ENCODE measurements at regions not wholly inside any gene's neighbourhood (a gene's known extent, or its start where the extent isn't known, plus 50 kb on each side); places are given as distances from the start of the nearest gene placed in this dataset.
A peak's percentile ranks its signal among the peaks of the same experiment; 100 is the strongest.

DNA sequence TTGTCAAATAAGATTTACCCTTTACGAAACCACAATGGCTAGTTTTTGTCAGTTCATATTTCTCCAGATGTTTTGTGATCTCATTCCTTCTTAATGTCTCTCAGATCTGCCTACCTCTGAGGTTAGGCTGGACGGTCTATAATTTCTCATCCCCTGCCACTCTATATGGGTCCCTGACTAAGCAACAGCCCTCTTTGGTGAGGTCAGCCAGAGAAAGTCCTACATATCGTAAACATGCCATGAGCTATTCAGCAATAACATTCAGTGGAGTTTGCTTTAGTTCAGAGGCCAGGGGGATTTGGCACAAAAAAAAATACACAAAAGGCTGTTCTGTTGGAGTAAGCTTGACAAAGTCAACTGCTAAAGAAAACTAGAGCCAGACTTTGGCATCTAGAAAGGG is 192.1 kb upstream of the NCKAP5 start:
- Mint-ChIP-seq H3K27ac (no peak overlapping the region), H3K36me3 (no peaks in the 10 kb centered on the region), H3K4me1 (no peaks in the 10 kb centered on the region), H3K9me3 (no peaks in the 10 kb centered on the region), H3K4me3 (no peak overlapping the region)
- ATAC-seq: no peak
- DNase-seq (ENCODE audit: low spot score in 2 of 2): no peak

DNA sequence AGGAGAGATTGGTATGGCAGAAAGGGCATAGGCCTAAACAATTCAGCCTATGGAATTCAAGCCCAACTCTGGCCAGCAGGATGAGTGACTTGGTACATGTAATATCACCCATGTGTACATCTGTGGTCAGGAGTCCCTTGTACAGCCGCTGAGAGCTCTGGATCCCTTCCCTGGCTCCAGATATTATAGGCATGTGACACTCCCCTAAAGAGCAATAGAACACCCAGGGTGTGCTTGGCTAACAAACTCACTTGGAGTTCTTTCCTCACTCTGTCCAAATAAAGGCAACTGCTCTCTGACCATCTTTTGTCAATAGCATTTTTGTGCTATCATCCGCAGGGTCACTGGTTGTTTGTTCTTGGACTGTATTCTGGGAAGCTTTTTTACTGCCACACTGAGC is 197.4 kb upstream of the NCKAP5 start:
- Mint-ChIP-seq H3K27ac (no peak overlapping the region), H3K36me3 (no peaks in the 10 kb centered on the region), H3K4me1 (no peaks in the 10 kb centered on the region), H3K4me3 (no peak overlapping the region), H3K9me3 (peaks cover 5% of the 10 kb centered on the region)
- ATAC-seq (no peak), DNase-seq (ENCODE audit: low spot score in 2 of 2) (no peak)

- Mint-ChIP-seq H3K36me3 (no peaks in the 10 kb centered on the region), H3K4me1 (no peaks in the 10 kb centered on the region), H3K4me3 (no peak overlapping the region), H3K27ac (no peak overlapping the region), H3K9me3 (peaks cover 5% of the 10 kb centered on the region)
- ATAC-seq (no peak), DNase-seq (ENCODE audit: low spot score in 2 of 2) (no peak)
Measured at GRCh38 chr2:133766164-133766832, 198.0 kb upstream of the NCKAP5 start.

DNA sequence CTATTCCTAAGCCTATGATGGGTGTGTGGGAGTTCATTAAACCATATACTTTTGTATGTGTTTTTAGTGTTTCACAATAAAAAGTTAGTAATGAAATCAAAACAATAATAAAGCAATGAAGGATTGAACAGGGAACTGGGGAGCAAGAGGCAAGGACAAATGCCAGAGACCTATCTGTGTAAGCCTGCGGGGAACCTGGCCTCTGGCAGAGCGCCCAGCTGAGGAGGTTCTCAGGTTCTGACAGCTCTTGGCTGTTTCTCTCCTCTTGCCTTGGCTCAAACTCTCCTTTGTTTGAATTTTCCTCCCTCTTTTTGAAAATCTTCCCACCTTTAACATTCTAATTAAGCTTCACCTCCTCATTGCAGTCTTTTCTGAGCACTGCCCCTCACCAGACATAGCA is 200.0 kb upstream of the NCKAP5 start:
- Mint-ChIP-seq H3K9me3 (peaks cover 5% of the 10 kb centered on the region), H3K27ac (no peak overlapping the region), H3K36me3 (no peaks in the 10 kb centered on the region), H3K4me3 (no peak overlapping the region), H3K4me1 (no peaks in the 10 kb centered on the region)
- ATAC-seq: no peak
- no peak for DNase-seq (ENCODE audit: low spot score in 2 of 2)

DNA sequence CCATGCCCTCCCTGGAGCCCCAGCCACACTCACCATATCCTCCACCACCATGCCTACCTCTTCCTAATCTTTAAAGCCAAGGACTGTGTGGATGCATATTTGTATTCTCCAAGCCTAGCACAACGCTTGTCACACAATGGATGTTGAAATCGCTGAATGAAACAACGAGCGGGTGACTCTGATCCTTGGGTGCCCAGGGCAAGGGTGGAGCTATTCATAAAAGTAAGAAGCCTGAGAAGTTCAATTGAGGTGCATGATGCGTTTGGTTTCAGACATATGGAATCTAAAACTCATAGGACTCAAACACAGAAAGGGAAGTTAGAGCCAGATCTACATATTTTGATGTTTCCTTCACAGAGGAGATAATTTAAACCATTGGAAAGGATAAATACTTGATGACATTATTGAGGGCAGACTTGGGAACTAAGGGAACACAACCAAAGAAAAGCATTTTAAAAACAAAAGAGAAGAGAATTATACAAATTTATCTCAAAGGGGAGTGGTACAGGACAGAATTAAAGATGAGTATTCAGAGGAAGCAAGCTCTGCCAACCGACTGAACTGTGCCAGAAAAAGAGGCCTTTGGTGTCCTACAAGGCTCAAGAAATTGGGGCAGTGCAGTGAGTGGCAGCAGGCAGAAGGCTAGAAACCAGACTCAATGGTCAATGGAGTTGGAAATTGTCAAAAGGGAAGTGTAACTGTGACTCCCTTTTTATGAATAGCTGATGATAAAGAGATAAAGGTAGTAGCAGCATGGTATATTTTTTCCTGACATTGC is 200.6 kb upstream of the NCKAP5 start:
- Mint-ChIP-seq H3K9me3 (peaks cover 5% of the 10 kb centered on the region), H3K36me3 (no peaks in the 10 kb centered on the region), H3K4me1 (no peaks in the 10 kb centered on the region), H3K4me3 (no peak overlapping the region), H3K27ac (no peak overlapping the region)
- DNase-seq (ENCODE audit: low spot score in 2 of 2): no peak
- no peak for ATAC-seq

- H3K4me1 Mint-ChIP-seq: no peaks in the 10 kb centered on the region
Measured at GRCh38 chr2:133773854-133774653, 205.8 kb upstream of the NCKAP5 start.

GRCh38 chr2:133774654-133775015 is 206.4 kb upstream of the NCKAP5 start:
- no peak for ATAC-seq
- no peak for DNase-seq (ENCODE audit: low spot score in 2 of 2)
- H3K36me3 Mint-ChIP-seq: no peaks in the 10 kb centered on the region
- no peaks in the 10 kb centered on the region for H3K4me1 Mint-ChIP-seq
- H3K27ac Mint-ChIP-seq: no peak overlapping the region
- no peaks in the 10 kb centered on the region for H3K9me3 Mint-ChIP-seq
- H3K4me3 Mint-ChIP-seq: no peak overlapping the region

More at GRCh38 chr2:133773854-133774653, 205.8 kb upstream of the NCKAP5 start:
- Mint-ChIP-seq H3K4me3 (no peak overlapping the region), H3K9me3 (no peaks in the 10 kb centered on the region), H3K36me3 (no peaks in the 10 kb centered on the region), H3K27ac (no peak overlapping the region)
- peak; percentile 24 for ATAC-seq
- no peak for DNase-seq (ENCODE audit: low spot score in 2 of 2)

GRCh38 chr2:133776936-133777573 is 208.8 kb upstream of the NCKAP5 start:
- Mint-ChIP-seq H3K9me3 (no peaks in the 10 kb centered on the region), H3K36me3 (no peaks in the 10 kb centered on the region), H3K27ac (no peak overlapping the region), H3K4me1 (no peaks in the 10 kb centered on the region), H3K4me3 (no peak overlapping the region)
- DNase-seq (ENCODE audit: low spot score in 2 of 2): no peak
- ATAC-seq: no peak

- H3K4me1 Mint-ChIP-seq: no peaks in the 10 kb centered on the region
- no peak for DNase-seq (ENCODE audit: low spot score in 2 of 2)
- H3K27ac Mint-ChIP-seq: no peak overlapping the region
- no peak overlapping the region for H3K4me3 Mint-ChIP-seq
- ATAC-seq: no peak
- no peaks in the 10 kb centered on the region for H3K36me3 Mint-ChIP-seq
- H3K9me3 Mint-ChIP-seq: no peaks in the 10 kb centered on the region
Measured at GRCh38 chr2:133777574-133777960, 209.3 kb upstream of the NCKAP5 start.

DNA sequence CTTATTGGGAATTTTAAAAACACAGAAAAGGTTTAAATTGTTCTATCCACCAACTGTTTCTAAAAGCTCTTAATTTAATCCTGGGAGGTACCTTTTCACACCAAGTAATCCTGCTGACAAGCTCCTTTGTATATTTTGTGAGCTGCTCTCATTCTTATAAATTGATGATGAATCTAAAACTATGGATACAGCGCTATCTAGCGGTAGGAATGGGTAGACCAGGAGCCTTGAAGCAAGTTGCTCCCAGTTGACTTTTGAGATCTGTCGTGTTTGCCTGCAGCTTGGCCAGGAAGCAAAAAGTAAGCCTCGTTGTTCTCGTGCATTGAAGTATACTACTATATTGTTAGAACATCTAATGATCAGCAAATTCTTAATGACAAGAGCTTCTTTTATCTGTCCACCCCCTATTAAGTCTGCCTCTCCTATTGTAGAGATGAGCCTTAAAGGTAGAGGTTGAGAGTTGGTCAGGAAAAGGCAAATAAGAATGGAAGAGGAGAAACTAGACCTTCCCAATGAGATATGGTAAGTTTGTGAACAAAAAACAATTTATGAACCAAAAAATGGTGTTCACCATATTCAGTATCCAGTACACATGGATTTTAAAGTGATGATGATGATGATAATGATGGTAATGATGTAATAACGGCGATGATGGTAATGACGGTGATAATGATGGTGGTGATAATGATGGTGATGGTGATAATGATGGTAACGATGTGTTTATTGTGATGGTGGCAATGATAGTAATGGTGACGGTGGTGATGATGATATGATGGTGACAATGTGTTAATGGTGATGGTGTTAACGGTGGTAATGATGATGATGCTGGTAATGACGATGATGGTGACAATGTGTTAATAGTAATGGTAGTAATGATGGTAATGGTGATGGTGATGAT is 212.1 kb upstream of the NCKAP5 start:
- no peak overlapping the region for H3K27ac Mint-ChIP-seq
- no peaks in the 10 kb centered on the region for H3K9me3 Mint-ChIP-seq
- no peaks in the 10 kb centered on the region for H3K36me3 Mint-ChIP-seq
- no peaks in the 10 kb centered on the region for H3K4me1 Mint-ChIP-seq
- ATAC-seq (no peak), DNase-seq (ENCODE audit: low spot score in 2 of 2) (peak in 1 of 2 donors; percentile 54)
- H3K4me3 Mint-ChIP-seq: no peak overlapping the region

GRCh38 chr2:133780997-133781513 is 212.8 kb upstream of the NCKAP5 start:
- H3K4me1 Mint-ChIP-seq: no peaks in the 10 kb centered on the region
- no peaks in the 10 kb centered on the region for H3K9me3 Mint-ChIP-seq
- DNase-seq (ENCODE audit: low spot score in 2 of 2) (no peak), ATAC-seq (no peak)
- H3K27ac Mint-ChIP-seq: no peak overlapping the region
- H3K36me3 Mint-ChIP-seq: no peaks in the 10 kb centered on the region
- H3K4me3 Mint-ChIP-seq: no peak overlapping the region

GRCh38 chr2:133787207-133787606 is 218.9 kb upstream of the NCKAP5 start:
- Mint-ChIP-seq H3K4me3 (no peak overlapping the region), H3K27ac (no peak overlapping the region), H3K4me1 (no peaks in the 10 kb centered on the region), H3K9me3 (peaks cover 2% of the 10 kb centered on the region), H3K36me3 (no peaks in the 10 kb centered on the region)
- ATAC-seq (no peak), DNase-seq (ENCODE audit: low spot score in 2 of 2) (no peak)

DNA sequence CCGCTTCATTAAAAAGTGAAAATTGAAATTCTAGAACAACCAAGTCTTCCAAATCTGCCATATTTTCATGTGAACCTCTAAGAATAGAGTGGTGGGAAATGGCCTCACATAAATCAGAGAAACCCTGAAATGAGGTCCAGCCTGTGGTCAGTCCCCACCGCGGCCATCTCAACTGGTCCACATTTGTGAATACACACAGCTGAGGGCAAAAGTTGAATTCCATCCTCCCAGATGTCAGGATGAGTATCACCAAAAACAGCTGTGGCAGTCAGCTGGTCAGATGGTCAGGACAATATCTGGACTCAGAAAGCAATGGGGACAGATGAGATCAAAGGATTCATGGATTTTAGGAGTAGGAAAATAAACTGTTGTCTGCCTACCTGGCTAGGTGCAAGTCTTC is 219.4 kb upstream of the NCKAP5 start:
- Mint-ChIP-seq H3K27ac (no peak overlapping the region), H3K36me3 (no peaks in the 10 kb centered on the region), H3K4me1 (no peaks in the 10 kb centered on the region), H3K4me3 (no peak overlapping the region), H3K9me3 (peaks cover 2% of the 10 kb centered on the region)
- ATAC-seq (no peak), DNase-seq (ENCODE audit: low spot score in 2 of 2) (no peak)

DNA sequence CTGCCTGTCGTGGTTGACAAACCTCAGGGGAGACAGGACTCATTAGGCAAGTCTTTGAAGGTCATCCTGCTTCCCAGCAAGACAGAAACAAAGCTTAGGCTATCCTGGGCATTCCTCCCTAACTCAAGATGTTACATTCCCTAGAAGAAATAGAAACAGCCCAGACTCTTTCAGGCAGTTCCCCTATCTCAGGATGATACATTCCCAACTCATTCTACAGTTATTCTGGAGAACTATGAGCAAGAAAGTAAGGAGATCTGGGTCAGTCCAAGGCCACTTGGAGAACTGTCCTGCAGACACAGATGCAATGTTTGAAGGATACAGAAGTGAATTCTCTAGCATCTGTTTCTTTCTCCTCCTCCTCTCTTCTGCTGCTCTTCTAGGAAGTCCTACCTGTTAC is 220.1 kb upstream of the NCKAP5 start:
- ATAC-seq (no peak), DNase-seq (ENCODE audit: low spot score in 2 of 2) (no peak)
- H3K9me3 Mint-ChIP-seq: peaks cover 2% of the 10 kb centered on the region
- no peak overlapping the region for H3K27ac Mint-ChIP-seq
- no peaks in the 10 kb centered on the region for H3K4me1 Mint-ChIP-seq
- no peaks in the 10 kb centered on the region for H3K36me3 Mint-ChIP-seq
- no peak overlapping the region for H3K4me3 Mint-ChIP-seq
